ENCODE measurements at regions not wholly inside any gene's neighbourhood (a gene's known extent, or its start where the extent isn't known, plus 50 kb on each side); places are given as distances from the start of the nearest gene placed in this dataset.

DNA sequence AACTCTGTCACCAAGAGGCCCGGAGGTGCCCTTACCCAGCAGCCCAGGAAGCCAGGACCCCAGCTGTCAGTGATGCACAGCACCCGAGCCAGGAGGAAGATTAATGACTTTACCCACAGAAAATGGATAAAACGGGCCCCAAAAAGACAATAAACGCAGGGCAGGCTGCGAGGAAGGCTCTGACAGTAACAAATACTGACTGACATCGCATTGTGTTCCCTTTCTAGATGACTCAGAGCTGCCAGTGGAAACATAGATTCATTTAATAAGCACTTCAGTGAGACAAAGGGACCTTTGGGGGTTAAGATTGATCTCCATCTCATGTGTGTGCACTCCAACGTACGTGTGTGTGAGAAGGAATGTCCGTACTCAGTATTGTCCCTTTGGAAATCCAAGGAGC, 225.3 kb upstream of the PPP2R3A start:
- Mint-ChIP-seq H3K27me3 (ENCODE audit: low read depth in 3 of 3) (peaks cover 0 to 3% (median 0%) of the 10 kb centered on the region in 3 donors), H3K36me3 (no peaks in the 10 kb centered on the region), H3K27ac (no peak overlapping the region), H3K4me1 (no peaks in the 10 kb centered on the region), H3K9me3 (peaks cover 3 to 32% (median 21%) of the 10 kb centered on the region in 7 donors), H3K4me3 (no peak overlapping the region)
- Histone ChIP-seq H2AFZ (ENCODE audit: insufficient read depth, low read depth, low read length, poor library complexity, severe bottlenecking) (no peak overlapping the region), H3K4me3 (replicated peaks in 1 of 3; ENCODE audit: low read depth in 2 of 3, low read length in 3 of 3) (no peak overlapping the region), H3K4me2 (replicated peaks; ENCODE audit: extremely low read depth, low read length, poor library complexity, severe bottlenecking) (no peak overlapping the region), H3K9ac (ENCODE audit: insufficient read depth, low read length, poor library complexity, severe bottlenecking) (no peak overlapping the region), H3K4me1 (ENCODE audit: control insufficient read depth in 1 of 2, insufficient read depth in 2 of 2, low read length in 2 of 2) (no peaks in the 10 kb centered on the region), H3K9me3 (replicated peaks in 1 of 2; ENCODE audit: control insufficient read depth in 1 of 2, insufficient read depth in 1 of 2, low read length in 2 of 2) (peaks cover 18 to 26% of the 10 kb centered on the region in 2 donors), H4K20me1 (ENCODE audit: insufficient read depth, low read length) (no peaks in the 10 kb centered on the region), H3K36me3 (replicated peaks in 1 of 2; ENCODE audit: control insufficient read depth in 1 of 2, insufficient read depth in 2 of 2, low read length in 2 of 2) (no peaks in the 10 kb centered on the region), H3K79me2 (ENCODE audit: insufficient read depth, low read length) (no peaks in the 10 kb centered on the region), H3K27ac (ENCODE audit: low read depth in 1 of 2, low read length in 2 of 2) (no peak overlapping the region), H3K27me3 (ENCODE audit: control insufficient read depth in 2 of 2, insufficient read depth in 2 of 2, low read length in 2 of 2) (no peaks in the 10 kb centered on the region)
- intact Hi-C loops (cut with micrococcal nuclease): no loop called here
- no peak for DNase-seq
- TF ChIP-seq, protein P1, sequence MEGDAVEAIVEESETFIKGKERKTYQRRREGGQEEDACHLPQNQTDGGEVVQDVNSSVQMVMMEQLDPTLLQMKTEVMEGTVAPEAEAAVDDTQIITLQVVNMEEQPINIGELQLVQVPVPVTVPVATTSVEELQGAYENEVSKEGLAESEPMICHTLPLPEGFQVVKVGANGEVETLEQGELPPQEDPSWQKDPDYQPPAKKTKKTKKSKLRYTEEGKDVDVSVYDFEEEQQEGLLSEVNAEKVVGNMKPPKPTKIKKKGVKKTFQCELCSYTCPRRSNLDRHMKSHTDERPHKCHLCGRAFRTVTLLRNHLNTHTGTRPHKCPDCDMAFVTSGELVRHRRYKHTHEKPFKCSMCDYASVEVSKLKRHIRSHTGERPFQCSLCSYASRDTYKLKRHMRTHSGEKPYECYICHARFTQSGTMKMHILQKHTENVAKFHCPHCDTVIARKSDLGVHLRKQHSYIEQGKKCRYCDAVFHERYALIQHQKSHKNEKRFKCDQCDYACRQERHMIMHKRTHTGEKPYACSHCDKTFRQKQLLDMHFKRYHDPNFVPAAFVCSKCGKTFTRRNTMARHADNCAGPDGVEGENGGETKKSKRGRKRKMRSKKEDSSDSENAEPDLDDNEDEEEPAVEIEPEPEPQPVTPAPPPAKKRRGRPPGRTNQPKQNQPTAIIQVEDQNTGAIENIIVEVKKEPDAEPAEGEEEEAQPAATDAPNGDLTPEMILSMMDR (IDR thresholded peaks at IDR 0.05): no peak
- 82% methylated on average over 9 of the region's 9 CpGs for WGBS (ENCODE audit: insufficient coverage)

DNA sequence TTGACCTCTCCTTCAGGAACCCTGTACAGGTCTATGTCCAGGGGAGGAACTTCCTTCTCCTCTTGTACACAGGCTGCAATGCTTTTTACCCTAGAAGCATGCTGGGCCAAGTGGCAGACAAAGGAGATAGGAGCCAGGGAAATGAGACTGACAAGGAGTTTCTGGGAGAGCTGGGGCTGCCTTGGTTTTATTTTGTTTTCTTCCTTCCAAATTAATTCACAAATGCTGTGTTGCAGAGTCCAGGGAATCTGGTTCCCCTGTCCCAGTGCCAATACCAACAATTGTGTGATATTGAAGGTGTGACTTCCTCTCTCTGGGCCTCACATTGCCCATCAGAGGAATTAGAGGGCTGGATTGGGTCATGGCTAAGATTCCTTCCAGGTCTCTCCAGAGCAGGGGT, 224.8 kb upstream of the PPP2R3A start:
- intact Hi-C loops (cut with micrococcal nuclease): no loop called here
- Histone ChIP-seq H2AFZ (ENCODE audit: insufficient read depth, low read depth, low read length, poor library complexity, severe bottlenecking) (no peak overlapping the region), H3K4me3 (replicated peaks in 1 of 3; ENCODE audit: low read depth in 2 of 3, low read length in 3 of 3) (no peak overlapping the region), H3K27ac (ENCODE audit: low read depth in 1 of 2, low read length in 2 of 2) (no peak overlapping the region), H3K9ac (ENCODE audit: insufficient read depth, low read length, poor library complexity, severe bottlenecking) (no peak overlapping the region), H3K4me1 (ENCODE audit: control insufficient read depth in 1 of 2, insufficient read depth in 2 of 2, low read length in 2 of 2) (no peaks in the 10 kb centered on the region), H3K36me3 (replicated peaks in 1 of 2; ENCODE audit: control insufficient read depth in 1 of 2, insufficient read depth in 2 of 2, low read length in 2 of 2) (no peaks in the 10 kb centered on the region), H4K20me1 (ENCODE audit: insufficient read depth, low read length) (no peaks in the 10 kb centered on the region), H3K4me2 (replicated peaks; ENCODE audit: extremely low read depth, low read length, poor library complexity, severe bottlenecking) (no peak overlapping the region), H3K79me2 (ENCODE audit: insufficient read depth, low read length) (no peaks in the 10 kb centered on the region), H3K9me3 (replicated peaks in 1 of 2; ENCODE audit: control insufficient read depth in 1 of 2, insufficient read depth in 1 of 2, low read length in 2 of 2) (peaks cover 16 to 24% of the 10 kb centered on the region in 2 donors), H3K27me3 (ENCODE audit: control insufficient read depth in 2 of 2, insufficient read depth in 2 of 2, low read length in 2 of 2) (no peaks in the 10 kb centered on the region)
- TF ChIP-seq, protein P1 (IDR thresholded peaks at IDR 0.05): no peak
- no peak for DNase-seq
- H3K4me1 Mint-ChIP-seq: no peaks in the 10 kb centered on the region
- no peak overlapping the region for H3K4me3 Mint-ChIP-seq
- H3K27me3 Mint-ChIP-seq (ENCODE audit: low read depth in 3 of 3): peaks cover 0 to 3% (median 0%) of the 10 kb centered on the region in 3 donors
- peaks cover 3 to 32% (median 21%) of the 10 kb centered on the region in 7 donors for H3K9me3 Mint-ChIP-seq
- no peak overlapping the region for H3K27ac Mint-ChIP-seq
- no peaks in the 10 kb centered on the region for H3K36me3 Mint-ChIP-seq
